PC-3 (cell line): ENCODE measurements at regions not wholly inside any gene's neighbourhood (a gene's known extent, or its start where the extent isn't known, plus 50 kb on each side); places are given as distances from the start of the nearest gene placed in this dataset.

Experiments used
- EZH2 ChIP-seq: fragments of 300-600 bp; sonication (generic); IDR thresholded peaks from one replicate; pipeline ENCODE4 v1.6.1; 2017; ENCODE audit warnings: antibody characterized with exemption, mild to moderate bottlenecking, low read length; ENCODE audit not compliant: unreplicated experiment
- EZH2phosphoT487 ChIP-seq: fragments of 300-600 bp; sonication (generic); IDR thresholded peaks from 2 replicates; pipeline ENCODE4 v1.6.1; 2018; ENCODE audit warnings: mild to moderate bottlenecking, antibody characterized with exemption, low read length, borderline replicate concordance
- TF ChIP-seq, protein P1 (sequence below): fragments of 300-600 bp; sonication (generic); conservative IDR thresholded peaks from 2 replicates; pipeline ENCODE4 v1.5.1; 2017; ENCODE audit warnings: antibody characterized with exemption, low read depth, mild to moderate bottlenecking, low read length

DNA sequence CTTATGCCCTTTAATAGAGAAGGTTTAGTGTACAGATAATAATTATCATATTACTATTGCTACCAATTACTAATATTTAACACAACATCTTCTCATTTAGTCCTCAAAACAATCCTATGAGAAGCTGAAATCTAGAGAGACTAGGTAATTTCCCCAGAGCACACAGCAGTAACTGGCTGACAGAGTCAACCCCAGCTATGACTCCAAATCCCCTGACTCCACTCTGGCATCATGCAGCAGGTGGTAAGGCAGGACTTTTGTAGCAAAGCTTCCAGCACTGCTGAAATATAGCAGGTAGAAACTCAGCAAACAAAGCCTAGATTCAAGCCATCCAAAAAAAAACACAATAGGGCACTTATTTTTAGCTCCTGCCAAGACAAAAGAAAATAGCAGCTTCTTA, 79.3 kb upstream of the RGS2 start:
- TF ChIP-seq, protein P1, sequence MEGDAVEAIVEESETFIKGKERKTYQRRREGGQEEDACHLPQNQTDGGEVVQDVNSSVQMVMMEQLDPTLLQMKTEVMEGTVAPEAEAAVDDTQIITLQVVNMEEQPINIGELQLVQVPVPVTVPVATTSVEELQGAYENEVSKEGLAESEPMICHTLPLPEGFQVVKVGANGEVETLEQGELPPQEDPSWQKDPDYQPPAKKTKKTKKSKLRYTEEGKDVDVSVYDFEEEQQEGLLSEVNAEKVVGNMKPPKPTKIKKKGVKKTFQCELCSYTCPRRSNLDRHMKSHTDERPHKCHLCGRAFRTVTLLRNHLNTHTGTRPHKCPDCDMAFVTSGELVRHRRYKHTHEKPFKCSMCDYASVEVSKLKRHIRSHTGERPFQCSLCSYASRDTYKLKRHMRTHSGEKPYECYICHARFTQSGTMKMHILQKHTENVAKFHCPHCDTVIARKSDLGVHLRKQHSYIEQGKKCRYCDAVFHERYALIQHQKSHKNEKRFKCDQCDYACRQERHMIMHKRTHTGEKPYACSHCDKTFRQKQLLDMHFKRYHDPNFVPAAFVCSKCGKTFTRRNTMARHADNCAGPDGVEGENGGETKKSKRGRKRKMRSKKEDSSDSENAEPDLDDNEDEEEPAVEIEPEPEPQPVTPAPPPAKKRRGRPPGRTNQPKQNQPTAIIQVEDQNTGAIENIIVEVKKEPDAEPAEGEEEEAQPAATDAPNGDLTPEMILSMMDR = no peak
- TF ChIP-seq EZH2 (no peak), EZH2phosphoT487 (no peak)
